GM18858 (cell line): ENCODE measurements at regions not wholly inside any gene's neighbourhood (a gene's known extent, or its start where the extent isn't known, plus 50 kb on each side); places are given as distances from the start of the nearest gene placed in this dataset.
"Not testable (repeated sequence)": the region's sequence is repeated elsewhere in the genome, so short reads cannot be mapped to it uniquely, and the experiment has no call there.

Experiments
- ATAC-seq: cut with Tn5 transposase; IDR thresholded peaks from one replicate; pipeline ENCODE4 v1.9.1; 2021; ENCODE audit not compliant: unreplicated experiment

GRCh38 chr6:82783587-82784236 lies 281.9 kb downstream of the UBE3D start:
- no peak for ATAC-seq

- ATAC-seq, result no peak
These were observed 280.4 kb downstream of the UBE3D start for GRCh38 chr6:82785206-82785605.

- ATAC-seq, result no peak
These were observed 279.4 kb downstream of the UBE3D start for GRCh38 chr6:82786248-82786647.

- no peak for ATAC-seq
These were observed 269.7 kb downstream of the UBE3D start for GRCh38 chr6:82795940-82796339.

GRCh38 chr6:82801083-82801482 lies 264.6 kb downstream of the UBE3D start:
- no peak for ATAC-seq

- ATAC-seq, result not testable (repeated sequence)
These were observed 249.4 kb downstream of the UBE3D start for GRCh38 chr6:82816243-82816642.

GRCh38 chr6:82818727-82819126 lies 246.9 kb downstream of the UBE3D start:
- no peak for ATAC-seq

- no peak for ATAC-seq
These were observed 242.3 kb downstream of the UBE3D start for GRCh38 chr6:82823361-82823760.

- no peak for ATAC-seq
These were observed 232.8 kb downstream of the UBE3D start for GRCh38 chr6:82832811-82833210.

GRCh38 chr6:82833481-82833880 lies 232.2 kb downstream of the UBE3D start:
- ATAC-seq, result no peak

- no peak for ATAC-seq
These were observed 229.5 kb downstream of the UBE3D start for GRCh38 chr6:82836022-82836575.

- ATAC-seq, result no peak
These were observed 225.1 kb downstream of the UBE3D start for GRCh38 chr6:82840571-82840970.

- no peak for ATAC-seq
These were observed 224.3 kb downstream of the UBE3D start for GRCh38 chr6:82841309-82841708.
